GM18499 (cell line): ENCODE measurements at regions not wholly inside any gene's neighbourhood (a gene's known extent, or its start where the extent isn't known, plus 50 kb on each side); places are given as distances from the start of the nearest gene placed in this dataset.
"Not testable (repeated sequence)": the region's sequence is repeated elsewhere in the genome, so short reads cannot be mapped to it uniquely, and the experiment has no call there.

ENCODE experiments used
- ATAC-seq: cut with Tn5 transposase; IDR thresholded peaks from one replicate; pipeline ENCODE4 v1.9.1; 2021; ENCODE audit warnings: moderate number of reproducible peaks; ENCODE audit not compliant: insufficient read depth, unreplicated experiment

- no peak for ATAC-seq
Observed at GRCh38 chr2:8333177-8333831, 348.6 kb upstream of the ID2 start.

GRCh38 chr2:8333832-8334187, 348.0 kb upstream of the ID2 start:
- ATAC-seq: not testable (repeated sequence)

GRCh38 chr2:8334866-8335325, 347.0 kb upstream of the ID2 start:
- no peak for ATAC-seq

DNA sequence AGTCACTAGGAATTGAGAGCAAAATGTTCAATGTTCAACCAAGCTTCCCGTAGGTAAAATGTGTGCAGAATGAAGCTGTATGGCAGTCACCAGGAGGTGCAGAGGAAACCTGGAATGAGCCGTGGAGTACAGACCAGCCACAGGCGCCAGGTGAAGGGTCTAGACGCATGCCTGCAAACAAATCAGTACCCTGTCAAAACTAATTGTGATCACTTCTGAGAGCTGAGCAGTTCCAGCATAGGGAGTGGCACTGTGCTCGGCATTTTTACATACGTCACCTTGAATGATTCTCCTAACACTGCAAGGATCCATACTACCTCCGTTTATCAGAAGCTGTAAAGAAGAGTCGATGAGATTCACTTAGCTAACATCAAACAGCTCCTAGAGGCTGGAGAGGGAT, 346.1 kb upstream of the ID2 start:
- ATAC-seq: no peak

GRCh38 chr2:8337321-8337720, 344.5 kb upstream of the ID2 start:
- ATAC-seq: no peak

- no peak for ATAC-seq
Observed at GRCh38 chr2:8342407-8342806, 339.4 kb upstream of the ID2 start.

- ATAC-seq: no peak
Observed at GRCh38 chr2:8343031-8343430, 338.8 kb upstream of the ID2 start.

DNA sequence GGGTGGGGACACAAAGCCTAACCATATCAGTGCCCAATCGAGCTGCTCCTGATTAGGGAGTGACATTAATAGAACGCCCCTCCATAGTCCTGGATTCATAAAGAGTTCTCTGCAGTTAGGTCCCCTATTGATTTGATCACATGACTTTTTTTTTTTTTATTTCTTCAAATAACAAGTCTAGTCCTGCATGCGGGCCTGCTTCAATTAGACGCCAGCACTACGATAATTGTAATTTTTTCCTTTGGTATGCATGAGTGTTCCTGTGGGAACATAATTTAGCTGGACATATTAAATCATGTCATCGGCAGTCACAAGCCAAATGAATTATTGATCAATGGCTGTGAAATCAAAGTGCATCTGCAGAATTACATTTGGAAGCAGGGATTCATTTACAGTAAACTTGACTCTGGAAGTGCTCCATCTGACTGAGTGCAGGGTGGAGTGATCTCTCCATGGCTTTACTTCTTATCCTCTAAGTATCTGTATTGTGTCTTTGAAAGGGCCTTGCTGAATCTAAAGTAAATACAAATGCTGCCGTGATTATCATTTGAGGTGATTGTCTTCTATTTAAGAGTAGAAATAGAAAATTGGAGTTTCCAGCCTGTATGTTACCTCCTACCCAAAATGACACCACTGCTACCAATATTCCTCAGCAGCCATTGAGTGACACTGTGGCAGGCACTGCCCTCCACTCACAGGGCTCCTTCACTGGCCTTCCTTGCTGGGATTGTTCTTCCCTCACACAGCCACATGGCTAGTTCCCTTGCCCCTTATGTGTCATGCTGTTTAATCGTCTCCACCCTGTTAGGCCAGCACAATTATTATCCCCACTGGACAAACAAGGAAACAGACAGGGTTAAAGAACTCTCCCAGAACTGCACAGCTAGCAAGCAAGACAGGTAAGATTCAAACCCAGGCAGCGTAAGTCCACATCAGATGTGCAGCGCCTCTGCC, 337.4 kb upstream of the ID2 start:
- ATAC-seq: no peak

GRCh38 chr2:8345200-8345599, 336.7 kb upstream of the ID2 start:
- no peak for ATAC-seq

- no peak for ATAC-seq
Observed at GRCh38 chr2:8346208-8346607, 335.6 kb upstream of the ID2 start.

- ATAC-seq: no peak
Observed at GRCh38 chr2:8346706-8347430, 335.0 kb upstream of the ID2 start.

- not testable (repeated sequence) for ATAC-seq
Observed at GRCh38 chr2:8348911-8349310, 332.9 kb upstream of the ID2 start.

DNA sequence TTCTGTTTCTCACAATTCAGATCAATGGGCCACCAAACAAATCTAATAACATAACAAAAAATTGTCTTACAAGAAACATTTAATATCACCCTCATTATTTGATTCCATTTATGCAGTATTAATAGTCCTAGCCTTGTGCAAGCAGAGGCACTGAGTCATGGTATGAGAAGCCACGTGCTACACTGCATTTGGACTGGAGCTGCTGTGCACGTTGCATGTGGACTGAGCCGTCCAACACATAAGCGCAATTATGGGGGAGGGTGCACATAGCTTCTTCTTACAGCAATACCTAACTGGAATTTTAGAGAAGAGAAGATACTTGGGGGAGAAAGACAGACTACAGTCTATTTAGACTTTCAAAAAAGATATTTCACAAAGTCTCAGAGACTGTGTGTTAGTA, 329.6 kb upstream of the ID2 start:
- no peak for ATAC-seq

DNA sequence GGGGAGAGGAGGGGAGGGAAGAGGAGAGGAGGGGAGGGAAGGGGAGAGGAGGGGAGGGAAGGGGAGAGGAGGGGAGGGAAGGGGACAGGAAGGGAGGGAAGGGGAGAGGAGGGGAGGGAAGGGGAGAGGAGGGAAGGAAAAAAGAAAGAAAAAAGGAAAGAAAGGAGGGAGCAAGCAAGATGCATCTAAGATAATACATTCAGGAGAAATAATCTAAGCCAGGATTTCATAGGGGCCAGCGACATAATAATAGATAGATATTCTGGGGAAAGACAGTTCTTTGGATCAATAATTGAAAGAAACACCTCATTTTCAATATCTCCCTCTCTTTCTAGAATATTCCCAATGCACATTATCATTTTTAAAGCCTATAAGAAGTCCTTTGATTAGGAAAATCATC, 328.9 kb upstream of the ID2 start:
- ATAC-seq: no peak

- ATAC-seq: no peak
Observed at GRCh38 chr2:8355102-8355859, 326.6 kb upstream of the ID2 start.

- ATAC-seq: no peak
Observed at GRCh38 chr2:8357738-8358518, 323.9 kb upstream of the ID2 start.

DNA sequence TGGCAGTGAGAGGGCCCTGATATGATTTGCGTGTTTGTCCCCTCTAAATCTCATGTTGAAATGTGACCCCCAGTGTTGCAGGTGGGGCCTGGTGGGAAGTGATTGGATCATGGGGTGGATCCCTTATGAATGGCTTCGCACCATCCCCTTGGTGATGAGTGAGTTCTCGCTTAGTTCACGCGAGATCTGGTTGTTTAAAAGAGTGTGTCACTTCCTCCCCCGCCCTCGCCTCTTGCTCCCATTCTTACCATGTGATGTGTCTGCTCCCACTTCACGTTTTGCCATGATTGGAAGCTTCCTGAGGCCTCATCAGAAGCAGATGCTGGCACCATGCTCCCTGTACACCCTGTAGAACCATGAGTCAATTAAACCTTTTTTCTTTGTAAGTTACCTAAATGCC, 319.9 kb upstream of the ID2 start:
- ATAC-seq: no peak

GRCh38 chr2:8363161-8363560, 318.7 kb upstream of the ID2 start:
- ATAC-seq: no peak

GRCh38 chr2:8364668-8365067, 317.2 kb upstream of the ID2 start:
- ATAC-seq: no peak
